Keratinocyte (primary cell): ENCODE measurements at regions not wholly inside any gene's neighbourhood (a gene's known extent, or its start where the extent isn't known, plus 50 kb on each side); places are given as distances from the start of the nearest gene placed in this dataset.

Experiments used
- DNase-seq: peaks from one replicate; pipeline ENCODE4 v3.0.0-alpha.2; 2011; ENCODE audit warnings: low read depth, missing footprints, low spot score
- FAIRE-seq: peaks from 2 replicates; lab custom pipeline; 2011; peaks lifted over from hg19 to GRCh38; lab: Jason Lieb, UNC
- H2AFZ ChIP-seq: 2 replicates; pipeline ENCODE4 v1.6.0; 2012; ENCODE audit warnings: low read length, control low read depth, inconsistent platforms; ENCODE audit not compliant: control insufficient read depth
- H3K27ac ChIP-seq: 2 replicates; pipeline ENCODE4 v1.5.1; 2011; ENCODE audit warnings: low read length; ENCODE audit not compliant: control insufficient read depth, insufficient read depth
- H3K27me3 ChIP-seq: 3 replicates; pipeline ENCODE4 v1.6.0; 2011; ENCODE audit warnings: low read length; ENCODE audit not compliant: control insufficient read depth, insufficient read depth; ENCODE audit errors: extremely low read depth
- H3K36me3 ChIP-seq, 2 experiments: 2 replicates in 1 of 2; 3 replicates in 1 of 2; pipeline ENCODE4 v1.5.1; 2011; ENCODE audit warnings: low read length in 2 of 2, mild to moderate bottlenecking in 1 of 2; ENCODE audit not compliant: control insufficient read depth in 2 of 2, insufficient read depth in 2 of 2; ENCODE audit errors: extremely low read depth in 1 of 2
- H3K4me1 ChIP-seq: 3 replicates; pipeline ENCODE4 v1.5.1; 2011; ENCODE audit warnings: low read length; ENCODE audit not compliant: control insufficient read depth, insufficient read depth; ENCODE audit errors: extremely low read depth
- H3K4me2 ChIP-seq: 3 replicates; pipeline ENCODE4 v1.6.0; 2011; ENCODE audit warnings: low read depth, low read length; ENCODE audit not compliant: control insufficient read depth, insufficient read depth; ENCODE audit errors: extremely low read depth
- H3K4me3 ChIP-seq, 3 experiments: fragments of 200-600 bp in 1 of 3; sonication (generic) in 1 of 3; 2 replicates in 2 of 3; 3 replicates in 1 of 3; pipeline ENCODE4 v1.5.1; 2011 to 2016; ENCODE audit warnings: low read length in 3 of 3, mild to moderate bottlenecking in 3 of 3, control low read depth in 2 of 3, inconsistent platforms in 1 of 3, low read depth in 1 of 3, mixed read lengths in 1 of 3, mixed run types in 1 of 3, moderate library complexity in 1 of 3; ENCODE audit not compliant: control insufficient read depth in 2 of 3, insufficient read depth in 2 of 3; ENCODE audit errors: extremely low read depth in 1 of 3
- H3K79me2 ChIP-seq: 2 replicates; pipeline ENCODE4 v1.6.0; 2012; ENCODE audit warnings: low read length; ENCODE audit not compliant: control insufficient read depth, insufficient read depth
- H3K9ac ChIP-seq: 3 replicates; pipeline ENCODE4 v1.6.0; 2011; ENCODE audit warnings: low read length; ENCODE audit not compliant: control insufficient read depth, insufficient read depth; ENCODE audit errors: extremely low read depth
- H3K9me1 ChIP-seq: 3 replicates; pipeline ENCODE4 v1.6.0; 2011; ENCODE audit warnings: low read length; ENCODE audit not compliant: control insufficient read depth, insufficient read depth; ENCODE audit errors: extremely low read depth
- H3K9me3 ChIP-seq: 2 replicates; pipeline ENCODE4 v1.5.1; 2012; ENCODE audit warnings: low read depth, low read length; ENCODE audit not compliant: control insufficient read depth
- H4K20me1 ChIP-seq: 3 replicates; pipeline ENCODE4 v1.6.0; 2011; ENCODE audit warnings: low read length; ENCODE audit not compliant: control insufficient read depth, insufficient read depth; ENCODE audit errors: extremely low read depth
- EZH2 ChIP-seq: IDR thresholded peaks from one replicate; pipeline ENCODE4 v1.6.1; 2012; ENCODE audit warnings: inconsistent platforms, mild to moderate bottlenecking, low read length, moderate library complexity
- dilution Hi-C: fragments of 300-500 bp; cut with MboI; formaldehyde crosslinking; loops from one replicate; pipeline ENCODE4 v1.7.0; 2020; ENCODE audit warnings: low sequenced_read_pairs; ENCODE audit not compliant: extremely low pct_ligation_motif_present
- TF ChIP-seq, protein P1 (sequence below), 3 experiments: IDR thresholded peaks in 1 of 3; conservative IDR thresholded peaks in 1 of 3; optimal IDR thresholded peaks in 1 of 3; 2 replicates in 2 of 3; 3 replicates in 1 of 3; pipeline versions ENCODE3 to v1.5.1; 2011; ENCODE audit warnings: low read length in 3 of 3, mild to moderate bottlenecking in 3 of 3, moderate library complexity in 2 of 3, control low read depth in 1 of 3, inconsistent platforms in 1 of 3; ENCODE audit not compliant: insufficient read depth in 2 of 3; ENCODE audit errors: extremely low read depth in 1 of 3

GRCh38 chr1:106787520-106787919 lies 269.0 kb upstream of the PRMT6 start:
- dilution Hi-C loops: no loop called here
- no peaks in the 10 kb centered on the region for H3K79me2 ChIP-seq
- no peaks in the 10 kb centered on the region for H3K4me1 ChIP-seq
- no peak overlapping the region for H3K4me2 ChIP-seq
- no peak overlapping the region for H3K9ac ChIP-seq
- DNase-seq (no peak), FAIRE-seq (no peak)
- H3K36me3 ChIP-seq: no peaks in the 10 kb centered on the region
- H3K27ac ChIP-seq: no peak overlapping the region
- no peaks in the 10 kb centered on the region for H3K9me1 ChIP-seq
- no peak overlapping the region for H2AFZ ChIP-seq
- no peaks in the 10 kb centered on the region for H4K20me1 ChIP-seq
- no peak overlapping the region for H3K4me3 ChIP-seq
- TF ChIP-seq EZH2: no peak
- TF ChIP-seq, protein P1, sequence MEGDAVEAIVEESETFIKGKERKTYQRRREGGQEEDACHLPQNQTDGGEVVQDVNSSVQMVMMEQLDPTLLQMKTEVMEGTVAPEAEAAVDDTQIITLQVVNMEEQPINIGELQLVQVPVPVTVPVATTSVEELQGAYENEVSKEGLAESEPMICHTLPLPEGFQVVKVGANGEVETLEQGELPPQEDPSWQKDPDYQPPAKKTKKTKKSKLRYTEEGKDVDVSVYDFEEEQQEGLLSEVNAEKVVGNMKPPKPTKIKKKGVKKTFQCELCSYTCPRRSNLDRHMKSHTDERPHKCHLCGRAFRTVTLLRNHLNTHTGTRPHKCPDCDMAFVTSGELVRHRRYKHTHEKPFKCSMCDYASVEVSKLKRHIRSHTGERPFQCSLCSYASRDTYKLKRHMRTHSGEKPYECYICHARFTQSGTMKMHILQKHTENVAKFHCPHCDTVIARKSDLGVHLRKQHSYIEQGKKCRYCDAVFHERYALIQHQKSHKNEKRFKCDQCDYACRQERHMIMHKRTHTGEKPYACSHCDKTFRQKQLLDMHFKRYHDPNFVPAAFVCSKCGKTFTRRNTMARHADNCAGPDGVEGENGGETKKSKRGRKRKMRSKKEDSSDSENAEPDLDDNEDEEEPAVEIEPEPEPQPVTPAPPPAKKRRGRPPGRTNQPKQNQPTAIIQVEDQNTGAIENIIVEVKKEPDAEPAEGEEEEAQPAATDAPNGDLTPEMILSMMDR (optimal IDR thresholded peaks at IDR 0.05 in 1 of 3, IDR thresholded peaks at IDR 0.05 in 1 of 3, conservative IDR thresholded peaks at IDR 0.05 in 1 of 3; ENCODE audit: extremely low read depth in 1 of 3, insufficient read depth in 2 of 3, low read length in 3 of 3): no peak
- no peaks in the 10 kb centered on the region for H3K9me3 ChIP-seq
- no peaks in the 10 kb centered on the region for H3K27me3 ChIP-seq

- H3K27me3 ChIP-seq: no peaks in the 10 kb centered on the region
- TF ChIP-seq, protein P1 (optimal IDR thresholded peaks at IDR 0.05 in 1 of 3, IDR thresholded peaks at IDR 0.05 in 1 of 3, conservative IDR thresholded peaks at IDR 0.05 in 1 of 3; ENCODE audit: extremely low read depth in 1 of 3, insufficient read depth in 2 of 3, low read length in 3 of 3): no peak
- no peak for TF ChIP-seq EZH2
- H3K9me1 ChIP-seq: no peaks in the 10 kb centered on the region
- H3K27ac ChIP-seq: no peak overlapping the region
- dilution Hi-C loops: no loop called here
- H4K20me1 ChIP-seq: no peaks in the 10 kb centered on the region
- DNase-seq (no peak), FAIRE-seq (no peak)
- no peaks in the 10 kb centered on the region for H3K4me1 ChIP-seq
- H3K79me2 ChIP-seq: no peaks in the 10 kb centered on the region
- no peak overlapping the region for H2AFZ ChIP-seq
- H3K4me2 ChIP-seq: no peak overlapping the region
- H3K36me3 ChIP-seq: no peaks in the 10 kb centered on the region
- no peaks in the 10 kb centered on the region for H3K9me3 ChIP-seq
- H3K4me3 ChIP-seq: no peak overlapping the region
- H3K9ac ChIP-seq: no peak overlapping the region
Observed at GRCh38 chr1:106789686-106790085, 266.8 kb upstream of the PRMT6 start.
